Tibial artery (tissue), 4 donors: ENCODE measurements at regions not wholly inside any gene's neighbourhood (a gene's known extent, or its start where the extent isn't known, plus 50 kb on each side); places are given as distances from the start of the nearest gene placed in this dataset.
"Not testable (repeated sequence)": the region's sequence is repeated elsewhere in the genome, so short reads cannot be mapped to it uniquely, and the experiment has no call there.

Source experiments
- DNase-seq, 2 donors: peaks; one replicate each; pipeline ENCODE4 v3.0.0-alpha.2; 2019
- H3K27ac ChIP-seq, 2 donors: fragments of 200-600 bp; sonication (generic) in 1 of 2; 1 replicate in 1 of 2; 2 replicates in 1 of 2; pipeline ENCODE4 v1.5.1; 2018 to 2019; ENCODE audit warnings: mild to moderate bottlenecking in 1 of 2
- H3K27me3 ChIP-seq, 2 donors: fragments of 200-600 bp; sonication (generic) in 1 of 2; one replicate each; pipeline versions ENCODE4 v1.5.1 to v1.6.0; 2016 to 2019
- H3K36me3 ChIP-seq, 3 donors: fragments of 200-600 bp; sonication (generic) in 2 of 3; one replicate each; pipeline ENCODE4 v1.5.1; 2016 to 2019; ENCODE audit warnings: mild to moderate bottlenecking in 2 of 3
- H3K4me1 ChIP-seq, 4 donors: fragments of 200-600 bp; sonication (generic) in 2 of 4; 1 replicate in 3 of 4; 2 replicates in 1 of 4; pipeline ENCODE4 v1.5.1; 2016 to 2019
- H3K4me3 ChIP-seq, 2 donors: fragments of 200-600 bp; sonication (generic) in 1 of 2; 1 replicate in 1 of 2; 2 replicates in 1 of 2; pipeline ENCODE4 v1.5.1; 2018 to 2019; ENCODE audit warnings: mild to moderate bottlenecking in 2 of 2
- H3K9me3 ChIP-seq, 3 donors: fragments of 200-600 bp; sonication (generic) in 1 of 3; one replicate each; pipeline ENCODE4 v1.5.1; 2016 to 2019
- CTCF ChIP-seq, 2 experiments: fragments of 200-600 bp in 1 of 2; fragments of 450-650 bp in 1 of 2; IDR thresholded peaks; one replicate each; pipeline ENCODE4 v1.5.1; 2017 to 2019; ENCODE audit warnings: antibody characterized with exemption in 2 of 2, mild to moderate bottlenecking in 1 of 2, moderate library complexity in 1 of 2
- intact Hi-C: fragments of 100-400 bp; cut with DNase I; formaldehyde crosslinking; loops from one replicate; pipeline ENCODE4 v1.15.0; 2023; ENCODE audit warnings: low total_unique reads

- H3K4me1 ChIP-seq = no peaks in the 10 kb centered on the region
- H3K9me3 ChIP-seq = no peaks in the 10 kb centered on the region
- no peak overlapping the region for H3K27ac ChIP-seq
- no peaks in the 10 kb centered on the region for H3K36me3 ChIP-seq
- intact Hi-C loops = no loop called here
- H3K4me3 ChIP-seq = no peak overlapping the region
- no peak for DNase-seq
- H3K27me3 ChIP-seq = no peaks in the 10 kb centered on the region
- no peak for TF ChIP-seq CTCF (IDR thresholded peaks at IDR 0.05)
Measured at GRCh38 chr4:28279249-28279648, 1418.6 kb downstream of the STIM2 start.

- H3K27me3 ChIP-seq, H3K4me3 ChIP-seq, intact Hi-C loops, H3K36me3 ChIP-seq, H3K4me1 ChIP-seq, H3K9me3 ChIP-seq, H3K27ac ChIP-seq, DNase-seq: not testable (repeated sequence)
Measured at GRCh38 chr4:28286266-28286665, 1425.6 kb downstream of the STIM2 start.

- Histone ChIP-seq H3K4me1 (no peaks in the 10 kb centered on the region), H3K4me3 (no peak overlapping the region), H3K36me3 (no peaks in the 10 kb centered on the region), H3K27ac (no peak overlapping the region), H3K27me3 (no peaks in the 10 kb centered on the region), H3K9me3 (no peaks in the 10 kb centered on the region)
- TF ChIP-seq CTCF (IDR thresholded peaks at IDR 0.05) = no peak
- intact Hi-C loops = no loop called here
- peak in 1 of 2 donors; percentile 25 for DNase-seq
Measured at GRCh38 chr4:28287831-28288233, 1427.2 kb downstream of the STIM2 start.

GRCh38 chr4:28296239-28296638 is 1435.6 kb downstream of the STIM2 start:
- intact Hi-C loops = no loop called here

GRCh38 chr4:28310926-28311325 is 1450.3 kb downstream of the STIM2 start:
- Histone ChIP-seq H3K9me3 (no peaks in the 10 kb centered on the region), H3K27ac (no peak overlapping the region), H3K4me1 (no peaks in the 10 kb centered on the region), H3K36me3 (no peaks in the 10 kb centered on the region), H3K27me3 (no peaks in the 10 kb centered on the region), H3K4me3 (no peak overlapping the region)
- no peak for TF ChIP-seq CTCF (IDR thresholded peaks at IDR 0.05)
- intact Hi-C loops = no loop called here
- no peak for DNase-seq

More at GRCh38 chr4:28296239-28296638, 1435.6 kb downstream of the STIM2 start:
- Histone ChIP-seq H3K4me3 (no peak overlapping the region), H3K9me3 (no peaks in the 10 kb centered on the region), H3K36me3 (no peaks in the 10 kb centered on the region), H3K27ac (no peak overlapping the region), H3K4me1 (no peaks in the 10 kb centered on the region), H3K27me3 (no peaks in the 10 kb centered on the region)
- DNase-seq = no peak
- no peak for TF ChIP-seq CTCF (IDR thresholded peaks at IDR 0.05)

- H3K27ac ChIP-seq, H3K36me3 ChIP-seq, H3K4me3 ChIP-seq, DNase-seq, H3K27me3 ChIP-seq, intact Hi-C loops, H3K9me3 ChIP-seq, H3K4me1 ChIP-seq: not testable (repeated sequence)
Measured at GRCh38 chr4:28312497-28312896, 1451.9 kb downstream of the STIM2 start.
